ENCODE measurements at regions not wholly inside any gene's neighbourhood (a gene's known extent, or its start where the extent isn't known, plus 50 kb on each side); places are given as distances from the start of the nearest gene placed in this dataset.

GRCh38 chr3:150267288-150267687, 140.8 kb upstream of the TSC22D2 start:
- intact Hi-C loops (cut with DNase I): no loop called here
- Histone ChIP-seq H3K27ac (no peak overlapping the region), H3K4me1 (no peaks in the 10 kb centered on the region), H3K9me3 (no peaks in the 10 kb centered on the region), H3K36me3 (no peaks in the 10 kb centered on the region), H3K27me3 (no peaks in the 10 kb centered on the region), H3K4me3 (no peak overlapping the region)
- no peak for DNase-seq
- no peak for ATAC-seq
- TF ChIP-seq CTCF (IDR thresholded peaks at IDR 0.05): no peak

GRCh38 chr3:150265305-150265704, 142.8 kb upstream of the TSC22D2 start:
- TF ChIP-seq CTCF (IDR thresholded peaks at IDR 0.05): no peak
- Histone ChIP-seq H3K9me3 (no peaks in the 10 kb centered on the region), H3K27me3 (no peaks in the 10 kb centered on the region), H3K36me3 (no peaks in the 10 kb centered on the region), H3K4me3 (no peak overlapping the region), H3K4me1 (no peaks in the 10 kb centered on the region), H3K27ac (no peak overlapping the region)
- intact Hi-C loops (cut with DNase I): no loop called here
- no peak for DNase-seq
- no peak for ATAC-seq

- Histone ChIP-seq H3K27me3 (no peaks in the 10 kb centered on the region), H3K4me3 (no peak overlapping the region), H3K36me3 (no peaks in the 10 kb centered on the region), H3K4me1 (no peaks in the 10 kb centered on the region), H3K27ac (no peak overlapping the region), H3K9me3 (no peaks in the 10 kb centered on the region)
- no peak for ATAC-seq
- no peak for DNase-seq
- TF ChIP-seq CTCF (IDR thresholded peaks at IDR 0.05): no peak
- intact Hi-C loops (cut with DNase I): no loop called here
Measured at GRCh38 chr3:150264561-150265279, 143.4 kb upstream of the TSC22D2 start.

- intact Hi-C loops (cut with DNase I): no loop called here
- no peak for ATAC-seq
- no peak for DNase-seq
- Histone ChIP-seq H3K27me3 (no peaks in the 10 kb centered on the region), H3K27ac (no peak overlapping the region), H3K9me3 (no peaks in the 10 kb centered on the region), H3K4me3 (no peak overlapping the region), H3K36me3 (no peaks in the 10 kb centered on the region), H3K4me1 (no peaks in the 10 kb centered on the region)
- no peak for TF ChIP-seq CTCF (IDR thresholded peaks at IDR 0.05)
Measured at GRCh38 chr3:150261958-150262357, 146.1 kb upstream of the TSC22D2 start.

GRCh38 chr3:150261418-150261817, 146.7 kb upstream of the TSC22D2 start:
- Histone ChIP-seq H3K4me3 (no peak overlapping the region), H3K27me3 (no peaks in the 10 kb centered on the region), H3K4me1 (no peaks in the 10 kb centered on the region), H3K36me3 (no peaks in the 10 kb centered on the region), H3K27ac (no peak overlapping the region), H3K9me3 (no peaks in the 10 kb centered on the region)
- ATAC-seq (no peak), DNase-seq (no peak)
- intact Hi-C loops (cut with DNase I): no loop called here
- no peak for TF ChIP-seq CTCF (IDR thresholded peaks at IDR 0.05)

- Histone ChIP-seq H3K4me1 (no peaks in the 10 kb centered on the region), H3K9me3 (no peaks in the 10 kb centered on the region), H3K27ac (no peak overlapping the region), H3K27me3 (no peaks in the 10 kb centered on the region), H3K4me3 (no peak overlapping the region), H3K36me3 (no peaks in the 10 kb centered on the region)
- no peak for TF ChIP-seq CTCF (IDR thresholded peaks at IDR 0.05)
- no peak for DNase-seq
- ATAC-seq: no peak
- intact Hi-C loops (cut with DNase I): no loop called here
Measured at GRCh38 chr3:150260398-150260710, 147.7 kb upstream of the TSC22D2 start.

Data from upper lobe of right lung (tissue), 1 donor.